Transverse colon (tissue), 4 donors: ENCODE measurements at regions not wholly inside any gene's neighbourhood (a gene's known extent, or its start where the extent isn't known, plus 50 kb on each side); places are given as distances from the start of the nearest gene placed in this dataset.

Experiments used
- DNase-seq: peaks from one replicate; pipeline ENCODE4 v3.0.0-alpha.2; 2019
- H3K27ac ChIP-seq, 4 donors: fragments of 200-600 bp; sonication (generic); 2 replicates each; pipeline ENCODE4 v1.5.1; 2016 to 2018; ENCODE audit warnings: inconsistent platforms in 4 of 4
- H3K27me3 ChIP-seq: fragments of 200-600 bp; sonication (generic); 2 replicates; pipeline ENCODE4 v1.5.1; 2017; ENCODE audit warnings: inconsistent platforms
- H3K36me3 ChIP-seq, 4 donors: fragments of 200-600 bp; sonication (generic); 2 replicates each; pipeline ENCODE4 v1.5.1; 2017 to 2019; ENCODE audit warnings: inconsistent platforms in 4 of 4
- H3K4me1 ChIP-seq, 4 donors: fragments of 200-600 bp; sonication (generic); 2 replicates each; pipeline ENCODE4 v1.5.1; 2017 to 2020; ENCODE audit warnings: inconsistent platforms in 4 of 4
- H3K4me3 ChIP-seq, 4 donors: fragments of 200-600 bp; sonication (generic); 1 replicate in 1 of 4; 2 replicates in 3 of 4; pipeline versions ENCODE4 v1.5.1 to v1.6.1; 2017 to 2019; ENCODE audit warnings: inconsistent platforms in 4 of 4
- H3K9me3 ChIP-seq, 2 donors: fragments of 200-600 bp; sonication (generic); 2 replicates each; pipeline ENCODE4 v1.5.1; 2017 to 2019; ENCODE audit warnings: inconsistent platforms in 2 of 2
- EP300 ChIP-seq: sonication (generic); formaldehyde crosslinking; IDR thresholded peaks from one replicate; pipeline ENCODE4 v1.6.1; 2017; ENCODE audit warnings: antibody characterized with exemption, low read depth
- POLR2A ChIP-seq: fragments of 450-650 bp; IDR thresholded peaks from one replicate; pipeline ENCODE4 v1.6.1; 2016; ENCODE audit warnings: antibody characterized with exemption, mild to moderate bottlenecking, moderate library complexity
- POLR2AphosphoS5 ChIP-seq, 3 donors: sonication (generic); formaldehyde crosslinking; IDR thresholded peaks; one replicate each; pipeline ENCODE4 v1.6.1; 2016; ENCODE audit warnings: antibody characterized with exemption in 3 of 3
- WGBS, 2 donors: methylation state at CpG; one replicate each; pipeline ENCODE4 v1.1.5; 2018; ENCODE audit warnings: low coverage in 1 of 2; 5-methylcytosine and 5-hydroxymethylcytosine counted together
- in situ Hi-C, 4 donors: fragments of 200-750 bp; cut with MboI; loops; one replicate each; pipeline versions ENCODE4 v1.15.0 to v1.15.1; 2017; ENCODE audit warnings: low sequenced_read_pairs in 3 of 4, low pct_ligation_motif_present in 1 of 4, low pct_unique_long_range_greater_than_20kb in 1 of 4
- intact Hi-C: fragments of 100-400 bp; cut with DNase I; formaldehyde crosslinking; loops from one replicate; pipeline ENCODE4 v1.15.1; 2023; ENCODE audit warnings: low total_unique reads
- TF ChIP-seq, protein P1 (sequence below), 5 experiments: fragments of 200-600 bp in 3 of 5; fragments of 450-650 bp in 2 of 5; sonication (generic) in 3 of 5; IDR thresholded peaks; 1 replicate in 2 of 5; 2 replicates in 3 of 5; pipeline ENCODE4 v1.5.1; 2016 to 2017; ENCODE audit warnings: antibody characterized with exemption in 5 of 5, inconsistent platforms in 3 of 5, mild to moderate bottlenecking in 2 of 5, moderate library complexity in 1 of 5

DNA sequence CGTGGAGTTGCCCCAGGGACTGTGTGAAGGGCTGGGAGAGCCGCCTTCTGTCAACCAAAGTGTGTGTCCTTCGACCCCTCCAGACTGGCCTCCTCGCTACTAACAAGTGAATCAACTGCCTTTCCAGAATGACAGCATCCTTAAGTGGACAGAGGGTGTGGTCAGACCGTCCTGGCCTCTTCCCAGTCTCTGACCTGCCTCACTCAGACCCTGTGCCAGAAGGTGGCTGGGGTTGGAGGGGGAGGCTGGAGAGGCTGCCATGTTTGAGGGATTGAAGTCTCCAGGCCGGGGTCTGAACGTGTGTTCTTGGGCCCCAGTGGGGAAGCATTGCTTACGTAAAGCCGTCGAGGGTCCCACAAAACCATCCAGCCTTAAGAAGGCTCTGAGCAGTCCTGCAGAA is 389.3 kb upstream of the IRX4 start:
- no peaks in the 10 kb centered on the region for H3K9me3 ChIP-seq
- in situ Hi-C loops = no loop called here
- intact Hi-C loops = no loop called here
- DNase-seq = no peak
- no peaks in the 10 kb centered on the region for H3K36me3 ChIP-seq
- 40 to 68% methylated on average over 1 to 10 of the region's 10 CpGs for WGBS, 2 donors
- no peaks in the 10 kb centered on the region for H3K4me1 ChIP-seq
- H3K4me3 ChIP-seq = no peak overlapping the region
- TF ChIP-seq EP300 (no peak), POLR2AphosphoS5 (IDR thresholded peaks at IDR 0.05) (no peak), POLR2A (no peak)
- TF ChIP-seq, protein P1, sequence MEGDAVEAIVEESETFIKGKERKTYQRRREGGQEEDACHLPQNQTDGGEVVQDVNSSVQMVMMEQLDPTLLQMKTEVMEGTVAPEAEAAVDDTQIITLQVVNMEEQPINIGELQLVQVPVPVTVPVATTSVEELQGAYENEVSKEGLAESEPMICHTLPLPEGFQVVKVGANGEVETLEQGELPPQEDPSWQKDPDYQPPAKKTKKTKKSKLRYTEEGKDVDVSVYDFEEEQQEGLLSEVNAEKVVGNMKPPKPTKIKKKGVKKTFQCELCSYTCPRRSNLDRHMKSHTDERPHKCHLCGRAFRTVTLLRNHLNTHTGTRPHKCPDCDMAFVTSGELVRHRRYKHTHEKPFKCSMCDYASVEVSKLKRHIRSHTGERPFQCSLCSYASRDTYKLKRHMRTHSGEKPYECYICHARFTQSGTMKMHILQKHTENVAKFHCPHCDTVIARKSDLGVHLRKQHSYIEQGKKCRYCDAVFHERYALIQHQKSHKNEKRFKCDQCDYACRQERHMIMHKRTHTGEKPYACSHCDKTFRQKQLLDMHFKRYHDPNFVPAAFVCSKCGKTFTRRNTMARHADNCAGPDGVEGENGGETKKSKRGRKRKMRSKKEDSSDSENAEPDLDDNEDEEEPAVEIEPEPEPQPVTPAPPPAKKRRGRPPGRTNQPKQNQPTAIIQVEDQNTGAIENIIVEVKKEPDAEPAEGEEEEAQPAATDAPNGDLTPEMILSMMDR (IDR thresholded peaks at IDR 0.05) = no peak
- H3K27me3 ChIP-seq = peaks cover 4% of the 10 kb centered on the region
- H3K27ac ChIP-seq = no peak overlapping the region

DNA sequence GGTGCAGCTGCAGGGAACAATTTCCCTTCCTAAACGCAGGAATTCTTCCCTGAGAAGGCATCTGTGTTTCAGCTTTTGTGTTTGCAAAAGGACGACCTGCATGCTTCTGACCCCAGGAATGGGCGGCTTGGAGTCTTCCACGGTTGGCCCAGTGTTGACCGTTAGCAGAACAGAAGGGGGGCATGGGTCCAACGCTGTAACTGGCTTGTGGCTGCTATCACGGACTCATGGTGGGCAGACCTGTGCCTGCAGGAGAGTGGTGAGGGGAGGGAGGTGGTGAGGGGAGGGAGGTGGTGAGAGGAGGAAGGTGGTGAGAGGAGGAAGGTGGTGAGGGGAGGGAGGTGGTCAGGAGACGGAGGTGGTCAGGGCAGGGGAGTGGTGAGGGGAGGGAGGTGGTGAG is 388.6 kb upstream of the IRX4 start:
- WGBS, 2 donors = 51 to 70% methylated on average over 1 to 8 of the region's 8 CpGs
- Histone ChIP-seq H3K36me3 (no peaks in the 10 kb centered on the region), H3K27me3 (peaks cover 4% of the 10 kb centered on the region), H3K9me3 (no peaks in the 10 kb centered on the region), H3K27ac (no peak overlapping the region), H3K4me3 (no peak overlapping the region), H3K4me1 (no peaks in the 10 kb centered on the region)
- TF ChIP-seq, protein P1 (IDR thresholded peaks at IDR 0.05) = no peak
- TF ChIP-seq EP300 = no peak
- TF ChIP-seq POLR2AphosphoS5 (IDR thresholded peaks at IDR 0.05) = no peak
- no peak for TF ChIP-seq POLR2A
- in situ Hi-C loops (no loop called here), intact Hi-C loops (no loop called here)
- DNase-seq = no peak

GRCh38 chr5:2270467-2270866 is 387.7 kb upstream of the IRX4 start:
- DNase-seq = no peak
- Histone ChIP-seq H3K36me3 (no peaks in the 10 kb centered on the region), H3K4me1 (no peaks in the 10 kb centered on the region), H3K9me3 (no peaks in the 10 kb centered on the region), H3K4me3 (no peak overlapping the region), H3K27ac (no peak overlapping the region), H3K27me3 (peaks cover 4% of the 10 kb centered on the region)
- WGBS, 2 donors = 80 to 100% methylated on average over 1 to 11 of the region's 11 CpGs
- in situ Hi-C loops = no loop called here
- TF ChIP-seq EP300 (no peak), POLR2AphosphoS5 (IDR thresholded peaks at IDR 0.05) (no peak), POLR2A (no peak)
- TF ChIP-seq, protein P1 (IDR thresholded peaks at IDR 0.05) = no peak
- intact Hi-C loops = no loop called here

- Histone ChIP-seq H3K4me1 (no peaks in the 10 kb centered on the region), H3K9me3 (no peaks in the 10 kb centered on the region), H3K36me3 (no peaks in the 10 kb centered on the region), H3K27ac (no peak overlapping the region), H3K27me3 (peaks cover 4% of the 10 kb centered on the region), H3K4me3 (no peak overlapping the region)
- DNase-seq = no peak
- TF ChIP-seq, protein P1 (IDR thresholded peaks at IDR 0.05) = no peak
- TF ChIP-seq EP300 (no peak), POLR2AphosphoS5 (IDR thresholded peaks at IDR 0.05) (no peak), POLR2A (no peak)
- WGBS, 2 donors = 81% methylated on average over 5 of the region's 5 CpGs; no CpG with 5 or more reads in 1 of the 2 donors
- intact Hi-C loops (no loop called here), in situ Hi-C loops (no loop called here)
Measured at GRCh38 chr5:2269656-2270055, 386.9 kb upstream of the IRX4 start.
